Activated CD4-positive, alpha-beta memory T cell treated with anti-CD3 and anti-CD28 coated beads for 36 hours (primary cell): ENCODE measurements at regions not wholly inside any gene's neighbourhood (a gene's known extent, or its start where the extent isn't known, plus 50 kb on each side); places are given as distances from the start of the nearest gene placed in this dataset.

ENCODE experiments used
- CTCF ChIA-PET: fragments of 350-600 bp; sonication (Branson Sonifier 250); formaldehyde crosslinking; loops from one replicate; lab custom pipeline; 2021; ENCODE audit warnings: antibody characterized with exemption, inconsistent platforms; lab: Charles Lee
- POLR2A ChIA-PET: fragments of 350-600 bp; sonication (Branson Sonifier 250); formaldehyde crosslinking; loops from one replicate; lab custom pipeline; 2021; ENCODE audit warnings: antibody characterized with exemption; lab: Charles Lee
- DNase-seq: peaks from one replicate; pipeline ENCODE4 v3.0.0-alpha.2; 2020
- H3K27ac Mint-ChIP-seq: one replicate; pipeline ENCODE4 v1.8.0; 2021; ENCODE audit warnings: mixed read lengths
- H3K27me3 Mint-ChIP-seq: one replicate; pipeline ENCODE4 v1.8.0; 2021; ENCODE audit warnings: mixed read lengths
- H3K36me3 Mint-ChIP-seq: one replicate; pipeline ENCODE4 v1.8.0; 2021; ENCODE audit warnings: mixed read lengths
- H3K4me1 Mint-ChIP-seq: one replicate; pipeline ENCODE4 v1.8.0; 2021; ENCODE audit warnings: low read depth, mixed read lengths
- H3K4me3 Mint-ChIP-seq: one replicate; pipeline ENCODE4 v1.8.0; 2021; ENCODE audit warnings: mild to moderate bottlenecking, mixed read lengths
- H3K9me3 Mint-ChIP-seq: one replicate; pipeline ENCODE4 v1.8.0; 2021; ENCODE audit warnings: mixed read lengths
- intact Hi-C: fragments of 100-400 bp; cut with micrococcal nuclease; formaldehyde crosslinking; loops from one replicate; pipeline ENCODE4 v1.15.1; 2023

DNA sequence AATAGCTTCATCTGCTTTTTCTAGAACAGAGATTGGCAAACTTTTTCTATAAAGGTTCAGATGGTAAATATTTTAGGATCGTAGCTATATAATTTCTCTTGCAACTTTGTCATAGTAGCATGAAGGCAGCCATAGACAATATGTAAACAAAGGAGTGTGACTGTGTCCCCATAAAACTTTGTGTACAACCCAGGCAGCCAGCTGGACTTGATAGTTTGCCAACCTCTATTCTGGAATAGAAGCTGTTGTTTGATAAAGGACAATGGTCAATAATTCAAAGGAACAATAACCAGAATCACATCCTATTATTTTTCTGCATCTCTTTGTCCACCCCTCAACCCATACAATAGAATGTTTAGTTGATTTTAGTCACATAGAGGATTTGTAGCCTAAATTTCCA, 286.7 kb downstream of the LMX1A start:
- peaks cover 2% of the 10 kb centered on the region for H3K9me3 Mint-ChIP-seq
- intact Hi-C loops, result no loop called here

DNA sequence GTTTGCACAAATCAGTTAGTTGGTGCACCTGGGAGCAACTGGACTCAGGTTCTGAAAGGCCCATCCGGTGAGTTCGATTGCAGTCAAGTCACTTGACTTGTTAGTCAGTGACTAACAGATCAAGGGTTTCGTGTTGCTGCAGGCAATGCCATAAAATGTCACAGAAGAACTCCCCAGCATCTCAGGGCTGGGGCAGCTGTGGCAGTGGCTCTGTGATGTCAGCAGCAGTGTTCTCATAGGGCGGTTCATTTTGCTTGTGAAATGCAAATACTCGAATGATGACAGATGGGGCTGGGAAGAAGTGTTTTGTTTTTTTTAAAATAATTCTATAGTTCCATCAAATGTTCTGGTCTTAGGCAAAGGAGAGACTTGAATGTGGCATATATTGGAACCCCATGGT, 287.8 kb downstream of the LMX1A start:
- Mint-ChIP-seq H3K27ac (no peak overlapping the region), H3K4me3 (no peak overlapping the region), H3K9me3 (peaks cover 2% of the 10 kb centered on the region), H3K4me1 (no peaks in the 10 kb centered on the region), H3K27me3 (no peaks in the 10 kb centered on the region), H3K36me3 (no peaks in the 10 kb centered on the region)
- DNase-seq, result no peak
- intact Hi-C loops, result no loop called here
- ChIA-PET CTCF (no interaction called here), POLR2A (no interaction called here)

More for the DNA sequence above, 286.7 kb downstream of the LMX1A start:
- DNase-seq, result no peak
- H3K27ac Mint-ChIP-seq, result no peak overlapping the region
- H3K36me3 Mint-ChIP-seq, result no peaks in the 10 kb centered on the region
- H3K4me1 Mint-ChIP-seq, result no peaks in the 10 kb centered on the region
- no peak overlapping the region for H3K4me3 Mint-ChIP-seq
- no peaks in the 10 kb centered on the region for H3K27me3 Mint-ChIP-seq
- POLR2A ChIA-PET, result no interaction called here
- CTCF ChIA-PET, result no interaction called here

DNA sequence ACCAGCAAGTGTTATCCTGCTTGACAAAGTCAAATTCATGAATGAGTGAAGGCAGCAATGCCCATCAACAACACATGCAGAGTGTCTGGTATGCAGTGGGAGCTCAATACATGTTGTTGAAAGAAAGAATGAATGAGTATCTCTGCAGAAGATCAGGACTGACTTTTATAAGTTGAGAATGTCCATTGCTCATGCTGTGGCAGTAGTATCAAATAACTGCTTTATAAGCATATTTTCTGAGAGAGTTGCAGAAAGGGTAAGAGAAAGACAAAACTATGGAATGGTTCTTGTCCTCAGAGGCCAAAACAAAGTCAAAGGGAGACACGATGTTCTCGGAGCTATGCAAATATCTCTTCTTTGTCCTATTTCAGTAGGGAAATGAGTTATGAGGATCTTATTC, 288.7 kb downstream of the LMX1A start:
- ChIA-PET POLR2A (no interaction called here), CTCF (no interaction called here)
- peaks cover 2% of the 10 kb centered on the region for H3K9me3 Mint-ChIP-seq
- no peaks in the 10 kb centered on the region for H3K27me3 Mint-ChIP-seq
- H3K4me1 Mint-ChIP-seq, result no peaks in the 10 kb centered on the region
- intact Hi-C loops, result no loop called here
- H3K36me3 Mint-ChIP-seq, result no peaks in the 10 kb centered on the region
- DNase-seq, result no peak
- no peak overlapping the region for H3K27ac Mint-ChIP-seq
- no peak overlapping the region for H3K4me3 Mint-ChIP-seq

DNA sequence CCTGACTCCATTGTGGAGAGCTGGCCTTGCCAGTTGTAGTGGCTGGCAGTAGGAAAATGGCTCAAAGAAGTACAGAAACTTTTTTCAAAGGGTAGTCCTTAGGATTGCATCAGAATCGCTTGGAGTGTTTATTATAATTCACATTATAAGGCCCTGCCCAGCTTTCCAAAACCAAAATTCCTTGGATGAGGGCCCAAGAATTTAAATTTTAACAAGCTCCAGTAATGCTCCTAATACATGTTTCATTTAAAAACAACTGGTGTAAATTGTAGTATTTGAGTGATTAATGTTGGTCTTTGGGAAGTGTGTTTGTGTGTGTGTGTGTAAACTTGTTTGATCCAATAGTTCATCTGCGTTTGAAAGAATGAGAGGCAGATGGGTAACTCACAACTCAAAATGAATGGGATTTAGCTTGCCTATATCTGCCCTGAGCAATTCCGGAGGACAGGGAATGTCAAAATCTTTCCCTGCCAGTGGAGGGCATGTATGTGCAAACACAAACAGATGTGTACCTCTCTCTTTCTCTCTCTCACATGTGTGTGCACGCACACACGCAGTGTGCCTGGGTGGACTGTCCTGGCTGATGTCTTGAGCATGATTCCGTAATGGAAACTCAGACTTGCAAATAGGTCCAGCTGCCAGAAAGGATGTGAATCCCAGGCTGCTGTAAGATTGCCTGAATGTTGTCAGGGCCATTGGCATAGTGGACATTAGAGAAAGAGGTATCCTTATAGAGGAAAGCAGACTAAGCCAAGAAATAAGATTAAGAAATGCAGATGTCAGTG, 293.1 kb downstream of the LMX1A start:
- no peak for DNase-seq
- ChIA-PET POLR2A (no interaction called here), CTCF (no interaction called here)
- H3K27ac Mint-ChIP-seq, result no peak overlapping the region
- H3K9me3 Mint-ChIP-seq, result peaks cover 2% of the 10 kb centered on the region
- intact Hi-C loops, result no loop called here
- no peak overlapping the region for H3K4me3 Mint-ChIP-seq
- H3K27me3 Mint-ChIP-seq, result no peaks in the 10 kb centered on the region
- H3K36me3 Mint-ChIP-seq, result no peaks in the 10 kb centered on the region
- H3K4me1 Mint-ChIP-seq, result no peaks in the 10 kb centered on the region

DNA sequence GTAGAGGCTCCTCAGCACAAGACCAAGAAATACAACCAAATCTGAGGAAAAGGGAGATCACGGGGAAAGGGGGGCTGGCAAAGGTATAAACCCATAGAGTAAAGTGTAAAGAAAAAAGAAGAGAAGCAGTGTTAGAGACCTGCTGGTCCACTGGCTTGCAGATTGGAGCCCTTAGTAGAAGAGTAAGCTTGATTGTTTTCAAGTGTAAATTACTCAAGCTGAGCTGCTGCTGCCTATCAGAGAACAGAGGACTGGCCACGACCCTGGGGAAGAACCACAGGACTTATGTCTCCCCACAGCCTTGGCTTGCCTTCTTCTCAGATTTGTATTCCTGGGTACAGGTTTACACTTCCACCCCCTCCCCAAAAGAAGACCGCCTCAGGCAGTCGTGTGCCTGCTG, 294.2 kb downstream of the LMX1A start:
- no peak overlapping the region for H3K27ac Mint-ChIP-seq
- DNase-seq, result no peak
- no peaks in the 10 kb centered on the region for H3K4me1 Mint-ChIP-seq
- ChIA-PET CTCF (no interaction called here), POLR2A (no interaction called here)
- no peaks in the 10 kb centered on the region for H3K27me3 Mint-ChIP-seq
- H3K9me3 Mint-ChIP-seq, result peaks cover 2% of the 10 kb centered on the region
- intact Hi-C loops, result no loop called here
- H3K4me3 Mint-ChIP-seq, result no peak overlapping the region
- H3K36me3 Mint-ChIP-seq, result no peaks in the 10 kb centered on the region

DNA sequence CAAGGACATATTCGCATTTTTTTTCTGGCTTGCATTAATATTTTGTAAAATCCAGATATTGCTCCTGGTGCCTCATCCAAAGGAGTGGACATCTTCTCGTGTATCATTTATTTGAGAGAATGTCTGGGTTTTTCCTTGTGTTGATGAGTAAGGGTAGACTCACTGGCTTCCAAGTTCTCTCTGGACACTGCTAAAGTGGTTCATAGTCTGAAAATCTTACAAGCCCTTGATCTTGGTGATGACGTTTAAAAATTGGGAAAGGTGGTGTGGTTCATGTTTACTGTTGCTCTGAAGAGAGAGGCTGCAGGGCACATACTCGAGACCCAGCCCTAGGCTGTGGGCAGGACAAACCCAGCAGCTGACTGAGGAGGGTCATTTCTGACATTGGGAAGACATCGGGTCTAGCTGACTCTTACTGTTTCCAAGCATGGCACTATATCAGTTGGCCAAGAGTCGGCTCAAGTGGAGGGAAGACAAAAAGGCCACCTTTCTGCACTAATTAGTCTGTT, 296.2 kb downstream of the LMX1A start:
- Mint-ChIP-seq H3K4me1 (no peaks in the 10 kb centered on the region), H3K9me3 (peaks cover 2% of the 10 kb centered on the region), H3K36me3 (no peaks in the 10 kb centered on the region), H3K4me3 (no peak overlapping the region), H3K27ac (no peak overlapping the region), H3K27me3 (peaks cover 4% of the 10 kb centered on the region)
- ChIA-PET CTCF (no interaction called here), POLR2A (no interaction called here)
- intact Hi-C loops, result no loop called here
- no peak for DNase-seq

DNA sequence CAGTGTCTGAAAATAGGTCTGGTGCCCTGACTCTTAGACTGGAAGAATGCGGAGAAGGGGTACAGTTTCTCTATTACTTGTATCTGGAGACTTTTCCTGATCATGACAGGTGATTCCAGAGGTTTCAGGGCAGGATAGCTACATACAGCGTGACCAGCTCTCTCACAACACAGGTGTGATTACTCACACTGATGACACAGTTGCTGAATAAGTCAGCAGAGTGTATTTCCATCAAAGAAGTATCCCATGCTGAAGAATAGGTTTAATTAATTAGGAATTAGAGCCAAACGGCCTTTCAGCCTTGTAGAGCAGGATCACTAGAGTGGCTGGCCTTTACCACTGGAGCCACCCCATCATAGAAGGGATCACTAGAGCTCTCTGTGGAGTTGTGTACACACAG, 298.6 kb downstream of the LMX1A start:
- H3K4me1 Mint-ChIP-seq, result no peaks in the 10 kb centered on the region
- intact Hi-C loops, result no loop called here
- H3K27ac Mint-ChIP-seq, result no peak overlapping the region
- CTCF ChIA-PET, result no interaction called here
- no peak for DNase-seq
- H3K36me3 Mint-ChIP-seq, result no peaks in the 10 kb centered on the region
- POLR2A ChIA-PET, result no interaction called here
- no peaks in the 10 kb centered on the region for H3K9me3 Mint-ChIP-seq
- H3K27me3 Mint-ChIP-seq, result peaks cover 4% of the 10 kb centered on the region
- no peak overlapping the region for H3K4me3 Mint-ChIP-seq

DNA sequence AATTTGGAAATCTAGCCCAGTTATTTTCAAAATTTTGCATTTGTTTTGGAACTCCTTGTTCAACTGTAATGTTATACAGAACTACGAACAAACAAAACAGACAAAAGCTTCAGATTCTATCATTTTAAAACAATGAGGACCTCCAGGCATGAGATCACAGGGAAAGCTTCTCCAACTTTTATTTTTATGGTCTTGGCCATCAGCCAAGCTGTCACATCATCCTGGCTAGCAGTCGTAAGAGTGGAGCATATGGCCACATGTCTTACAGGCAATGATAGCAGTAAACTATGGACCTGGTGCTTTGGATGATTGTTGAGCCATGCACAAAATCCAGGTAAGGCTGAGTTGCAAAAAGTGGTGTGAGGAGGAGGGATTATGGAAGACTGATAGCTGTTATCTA, 299.6 kb downstream of the LMX1A start:
- H3K36me3 Mint-ChIP-seq, result no peaks in the 10 kb centered on the region
- no peak overlapping the region for H3K4me3 Mint-ChIP-seq
- intact Hi-C loops, result no loop called here
- ChIA-PET CTCF (no interaction called here), POLR2A (no interaction called here)
- no peaks in the 10 kb centered on the region for H3K9me3 Mint-ChIP-seq
- no peak overlapping the region for H3K27ac Mint-ChIP-seq
- DNase-seq, result no peak
- no peaks in the 10 kb centered on the region for H3K4me1 Mint-ChIP-seq
- peaks cover 4% of the 10 kb centered on the region for H3K27me3 Mint-ChIP-seq

DNA sequence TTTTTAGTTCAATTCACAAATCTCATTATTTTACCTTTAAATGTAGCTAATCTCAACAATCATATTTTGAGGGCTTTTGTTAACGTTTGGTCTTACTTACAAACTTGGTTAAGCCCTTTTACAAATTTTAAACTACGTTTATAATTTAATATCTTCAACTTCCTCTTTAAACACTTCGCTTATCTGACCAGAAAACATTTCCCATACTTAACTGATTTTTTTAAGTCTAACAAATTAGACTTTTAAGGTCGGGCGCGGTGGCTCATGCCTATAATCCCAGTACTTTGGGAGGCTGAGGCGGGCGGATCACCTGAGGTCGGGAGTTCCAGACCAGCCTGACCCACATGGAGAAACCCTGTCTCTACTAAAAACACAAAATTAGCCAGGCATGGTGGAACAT, 300.9 kb downstream of the LMX1A start:
- POLR2A ChIA-PET, result no interaction called here
- H3K27me3 Mint-ChIP-seq, result peaks cover 4% of the 10 kb centered on the region
- intact Hi-C loops, result no loop called here

DNA sequence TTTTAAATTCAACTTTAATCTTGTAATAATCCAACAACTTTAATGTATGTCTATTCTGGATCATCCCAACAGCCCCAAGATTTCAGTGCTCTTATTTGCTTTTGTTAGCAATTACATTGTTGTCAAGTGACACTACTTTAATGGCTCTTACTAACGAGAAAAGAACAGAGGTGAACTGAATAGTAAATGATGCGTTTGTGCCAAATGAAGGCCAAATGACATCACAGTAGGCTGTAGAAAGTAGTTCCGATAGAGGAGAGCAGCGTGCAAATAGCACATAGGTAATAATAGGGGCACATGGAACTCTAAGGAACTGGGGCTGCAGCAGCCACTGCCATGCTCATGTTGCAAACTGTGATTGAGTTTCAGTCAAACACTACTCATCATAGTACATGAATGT, 301.9 kb downstream of the LMX1A start:
- POLR2A ChIA-PET, result no interaction called here
- CTCF ChIA-PET, result no interaction called here
- peaks cover 5% of the 10 kb centered on the region for H3K27me3 Mint-ChIP-seq
- no peak overlapping the region for H3K4me3 Mint-ChIP-seq
- H3K4me1 Mint-ChIP-seq, result no peaks in the 10 kb centered on the region
- H3K27ac Mint-ChIP-seq, result no peak overlapping the region
- DNase-seq, result no peak
- intact Hi-C loops, result no loop called here
- no peaks in the 10 kb centered on the region for H3K36me3 Mint-ChIP-seq
- H3K9me3 Mint-ChIP-seq, result no peaks in the 10 kb centered on the region

More for the DNA sequence above, 300.9 kb downstream of the LMX1A start:
- DNase-seq, result no peak
- Mint-ChIP-seq H3K4me1 (no peaks in the 10 kb centered on the region), H3K4me3 (no peak overlapping the region), H3K27ac (no peak overlapping the region), H3K36me3 (no peaks in the 10 kb centered on the region), H3K9me3 (no peaks in the 10 kb centered on the region)
- CTCF ChIA-PET, result no interaction called here

DNA sequence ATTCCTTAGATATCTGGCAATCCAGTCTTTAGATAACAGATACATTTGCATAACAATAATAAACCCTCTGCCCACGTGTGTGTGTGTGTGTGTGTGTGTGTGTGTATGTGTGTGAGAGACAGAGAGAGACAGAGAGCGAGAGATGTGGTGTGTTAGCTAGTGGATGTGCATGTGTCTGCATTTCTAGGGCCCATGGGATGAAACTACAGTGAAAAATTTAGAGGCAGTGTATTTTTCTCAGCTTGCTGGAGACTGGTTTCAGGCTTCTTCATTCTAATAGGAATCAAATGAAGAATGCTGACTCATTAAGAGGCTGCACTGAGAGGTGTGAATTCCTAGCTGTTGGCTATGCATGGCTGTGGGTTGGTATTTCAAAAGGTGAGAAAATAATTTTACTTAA, 303.2 kb downstream of the LMX1A start:
- DNase-seq, result no peak
- Mint-ChIP-seq H3K4me3 (no peak overlapping the region), H3K4me1 (no peaks in the 10 kb centered on the region), H3K36me3 (no peaks in the 10 kb centered on the region), H3K27ac (no peak overlapping the region), H3K27me3 (peaks cover 7% of the 10 kb centered on the region), H3K9me3 (no peaks in the 10 kb centered on the region)
- intact Hi-C loops, result no loop called here
- ChIA-PET POLR2A (no interaction called here), CTCF (no interaction called here)

DNA sequence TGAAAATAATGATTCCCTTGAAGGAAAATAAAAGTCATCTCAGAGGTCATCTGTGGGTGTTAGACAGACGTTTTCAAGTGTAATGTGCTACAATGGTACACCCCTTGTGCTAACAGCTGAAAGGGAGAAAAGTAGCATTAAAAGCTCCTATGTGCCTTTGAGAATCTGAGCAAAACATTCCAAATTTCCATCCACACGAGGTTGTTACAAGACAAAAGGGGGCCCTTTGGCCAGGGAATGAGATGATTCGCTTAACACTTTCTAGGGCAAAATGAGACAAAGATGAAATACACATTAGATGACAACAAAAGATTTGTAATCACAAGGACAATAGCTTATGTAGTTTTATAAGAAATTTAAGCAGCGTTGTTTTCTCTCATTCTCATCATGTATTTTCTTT, 303.6 kb downstream of the LMX1A start:
- no peaks in the 10 kb centered on the region for H3K4me1 Mint-ChIP-seq
- H3K36me3 Mint-ChIP-seq, result no peaks in the 10 kb centered on the region
- peaks cover 7% of the 10 kb centered on the region for H3K27me3 Mint-ChIP-seq
- no peak overlapping the region for H3K27ac Mint-ChIP-seq
- H3K9me3 Mint-ChIP-seq, result no peaks in the 10 kb centered on the region
- intact Hi-C loops, result no loop called here
- no peak overlapping the region for H3K4me3 Mint-ChIP-seq
- no peak for DNase-seq
- CTCF ChIA-PET, result no interaction called here
- POLR2A ChIA-PET, result no interaction called here

DNA sequence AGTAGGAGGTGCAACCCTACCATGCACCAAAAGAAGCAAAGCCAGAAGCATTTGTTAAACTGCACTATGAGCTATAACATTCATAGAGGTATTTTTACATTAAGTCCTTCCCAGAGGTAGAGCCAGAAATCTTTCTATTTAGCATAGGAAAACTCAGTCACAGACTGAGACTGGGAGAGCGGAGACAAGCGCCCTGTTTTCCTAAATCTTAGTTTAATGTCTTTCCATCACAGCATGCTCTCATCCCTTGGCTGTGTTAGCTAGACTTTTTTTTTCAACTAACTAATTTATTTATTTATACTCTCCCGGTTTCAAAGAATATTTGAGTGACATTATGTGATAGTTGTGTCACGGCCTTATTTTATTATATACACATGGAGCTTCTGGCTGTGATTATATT, 304.1 kb downstream of the LMX1A start:
- ChIA-PET POLR2A (no interaction called here), CTCF (no interaction called here)
- no peaks in the 10 kb centered on the region for H3K36me3 Mint-ChIP-seq
- no peaks in the 10 kb centered on the region for H3K9me3 Mint-ChIP-seq
- no peak overlapping the region for H3K4me3 Mint-ChIP-seq
- H3K27ac Mint-ChIP-seq, result no peak overlapping the region
- no peaks in the 10 kb centered on the region for H3K4me1 Mint-ChIP-seq
- intact Hi-C loops, result no loop called here
- DNase-seq, result no peak
- peaks cover 7% of the 10 kb centered on the region for H3K27me3 Mint-ChIP-seq
